ENCODE measurements at regions not wholly inside any gene's neighbourhood (a gene's known extent, or its start where the extent isn't known, plus 50 kb on each side); places are given as distances from the start of the nearest gene placed in this dataset.
"Not testable (repeated sequence)": the region's sequence is repeated elsewhere in the genome, so short reads cannot be mapped to it uniquely, and the experiment has no call there.

- Histone ChIP-seq H3K27ac (no peak overlapping the region), H3K4me3 (no peak overlapping the region), H3K27me3 (no peaks in the 10 kb centered on the region), H3K36me3 (no peaks in the 10 kb centered on the region), H3K4me1 (no peaks in the 10 kb centered on the region), H3K9me3 (no peaks in the 10 kb centered on the region)
- intact Hi-C loops (cut with DNase I), result no loop called here
- TF ChIP-seq CTCF (IDR thresholded peaks at IDR 0.05), result no peak
- DNase-seq (ENCODE audit: low spot score in 2 of 2), result no peak
Measured at GRCh38 chr5:18660511-18660910, 1026.3 kb downstream of the TAF11L14 start.

GRCh38 chr5:18662231-18662630, 1028.0 kb downstream of the TAF11L14 start:
- TF ChIP-seq CTCF (IDR thresholded peaks at IDR 0.05), result no peak
- Histone ChIP-seq H3K27me3 (no peaks in the 10 kb centered on the region), H3K36me3 (no peaks in the 10 kb centered on the region), H3K9me3 (no peaks in the 10 kb centered on the region), H3K4me3 (no peak overlapping the region), H3K27ac (no peak overlapping the region), H3K4me1 (no peaks in the 10 kb centered on the region)
- DNase-seq (ENCODE audit: low spot score in 2 of 2), result no peak
- intact Hi-C loops (cut with DNase I), result no loop called here

GRCh38 chr5:18674212-18674611, 1040.0 kb downstream of the TAF11L14 start:
- H3K4me3 ChIP-seq; H3K27me3 ChIP-seq; intact Hi-C loops (cut with DNase I); DNase-seq (ENCODE audit: low spot score in 2 of 2); H3K4me1 ChIP-seq; H3K27ac ChIP-seq; H3K36me3 ChIP-seq; H3K9me3 ChIP-seq: not testable (repeated sequence)

- H3K4me1 ChIP-seq, result no peaks in the 10 kb centered on the region
- no peaks in the 10 kb centered on the region for H3K9me3 ChIP-seq
- no peak for DNase-seq (ENCODE audit: low spot score in 2 of 2)
- TF ChIP-seq CTCF (IDR thresholded peaks at IDR 0.05), result no peak
- no peak overlapping the region for H3K27ac ChIP-seq
- no peaks in the 10 kb centered on the region for H3K36me3 ChIP-seq
- no peaks in the 10 kb centered on the region for H3K27me3 ChIP-seq
- intact Hi-C loops (cut with DNase I), result no loop called here
- no peak overlapping the region for H3K4me3 ChIP-seq
Measured at GRCh38 chr5:18675041-18675440, 1040.8 kb downstream of the TAF11L14 start.

GRCh38 chr5:18686253-18686652, 1052.0 kb downstream of the TAF11L14 start:
- H3K36me3 ChIP-seq, result no peaks in the 10 kb centered on the region
- TF ChIP-seq CTCF (IDR thresholded peaks at IDR 0.05), result no peak
- H3K4me3 ChIP-seq, result no peak overlapping the region
- intact Hi-C loops (cut with DNase I), result no loop called here
- H3K27ac ChIP-seq, result no peak overlapping the region
- no peaks in the 10 kb centered on the region for H3K4me1 ChIP-seq
- no peak for DNase-seq (ENCODE audit: low spot score in 2 of 2)
- H3K9me3 ChIP-seq, result no peaks in the 10 kb centered on the region
- H3K27me3 ChIP-seq, result no peaks in the 10 kb centered on the region

- H3K4me1 ChIP-seq, result no peaks in the 10 kb centered on the region
- H3K27me3 ChIP-seq, result no peaks in the 10 kb centered on the region
- no peak overlapping the region for H3K4me3 ChIP-seq
- intact Hi-C loops (cut with DNase I), result no loop called here
- no peak overlapping the region for H3K27ac ChIP-seq
- no peaks in the 10 kb centered on the region for H3K9me3 ChIP-seq
- DNase-seq (ENCODE audit: low spot score in 2 of 2), result no peak
- H3K36me3 ChIP-seq, result no peaks in the 10 kb centered on the region
- TF ChIP-seq CTCF (IDR thresholded peaks at IDR 0.05), result no peak
Measured at GRCh38 chr5:18687429-18687828, 1053.2 kb downstream of the TAF11L14 start.
